ENCODE measurements at regions not wholly inside any gene's neighbourhood (a gene's known extent, or its start where the extent isn't known, plus 50 kb on each side); places are given as distances from the start of the nearest gene placed in this dataset.

DNA sequence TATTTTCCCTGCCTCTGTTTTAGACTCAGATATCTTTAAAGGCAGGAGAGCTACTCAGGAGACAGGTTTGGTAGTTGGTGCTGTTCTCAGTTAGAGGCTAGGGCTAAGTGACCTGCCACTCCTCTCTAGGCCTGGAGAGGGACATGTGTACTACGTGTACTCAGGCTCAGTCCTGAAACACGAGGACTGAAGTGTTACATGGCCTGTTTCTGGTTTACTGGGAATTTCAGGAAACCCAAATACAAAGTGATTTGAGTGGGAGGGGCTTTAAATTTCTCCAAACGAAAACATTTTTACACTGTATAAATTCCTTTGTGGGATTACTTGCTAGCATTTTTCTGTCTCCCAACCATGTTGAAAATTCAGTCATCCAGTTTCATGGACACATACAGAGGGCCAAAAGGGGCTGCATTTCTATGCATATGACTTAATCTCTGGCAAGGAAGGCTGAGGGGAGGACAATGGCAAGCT is 343.3 kb downstream of the CYP26B1 start:
- TF ChIP-seq, protein P1, sequence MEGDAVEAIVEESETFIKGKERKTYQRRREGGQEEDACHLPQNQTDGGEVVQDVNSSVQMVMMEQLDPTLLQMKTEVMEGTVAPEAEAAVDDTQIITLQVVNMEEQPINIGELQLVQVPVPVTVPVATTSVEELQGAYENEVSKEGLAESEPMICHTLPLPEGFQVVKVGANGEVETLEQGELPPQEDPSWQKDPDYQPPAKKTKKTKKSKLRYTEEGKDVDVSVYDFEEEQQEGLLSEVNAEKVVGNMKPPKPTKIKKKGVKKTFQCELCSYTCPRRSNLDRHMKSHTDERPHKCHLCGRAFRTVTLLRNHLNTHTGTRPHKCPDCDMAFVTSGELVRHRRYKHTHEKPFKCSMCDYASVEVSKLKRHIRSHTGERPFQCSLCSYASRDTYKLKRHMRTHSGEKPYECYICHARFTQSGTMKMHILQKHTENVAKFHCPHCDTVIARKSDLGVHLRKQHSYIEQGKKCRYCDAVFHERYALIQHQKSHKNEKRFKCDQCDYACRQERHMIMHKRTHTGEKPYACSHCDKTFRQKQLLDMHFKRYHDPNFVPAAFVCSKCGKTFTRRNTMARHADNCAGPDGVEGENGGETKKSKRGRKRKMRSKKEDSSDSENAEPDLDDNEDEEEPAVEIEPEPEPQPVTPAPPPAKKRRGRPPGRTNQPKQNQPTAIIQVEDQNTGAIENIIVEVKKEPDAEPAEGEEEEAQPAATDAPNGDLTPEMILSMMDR (IDR thresholded peaks at IDR 0.05), result no peak
- no peak for TF ChIP-seq EZH2phosphoT487 (IDR thresholded peaks at IDR 0.05)
- no peak for TF ChIP-seq EZH2 (IDR thresholded peaks at IDR 0.05)

Data from neural progenitor cell (in vitro differentiated cells).